IPS DF 4.7 (cell line): ENCODE measurements at regions not wholly inside any gene's neighbourhood (a gene's known extent, or its start where the extent isn't known, plus 50 kb on each side); places are given as distances from the start of the nearest gene placed in this dataset.

ENCODE experiments used
- DNase-seq: peaks from one replicate; pipeline ENCODE4 v3.0.0-alpha.2; 2013; ENCODE audit warnings: low spot score; ENCODE audit errors: extremely low read depth

GRCh38 chr1:240672132-240672811, 60.3 kb upstream of the GREM2 start:
- DNase-seq = no peak

- DNase-seq = no peak
These were observed 55.4 kb upstream of the GREM2 start for GRCh38 chr1:240667351-240667750.

- DNase-seq = no peak
These were observed 54.7 kb upstream of the GREM2 start for GRCh38 chr1:240666568-240667198.

- DNase-seq = no peak
These were observed 51.4 kb upstream of the GREM2 start for GRCh38 chr1:240663169-240663879.
